HK-2 (cell line): ENCODE measurements at regions not wholly inside any gene's neighbourhood (a gene's known extent, or its start where the extent isn't known, plus 50 kb on each side); places are given as distances from the start of the nearest gene placed in this dataset.

ENCODE experiments used
- DNase-seq: peaks from one replicate; pipeline ENCODE4 v3.0.0-alpha.2; 2018; ENCODE audit not compliant: unreplicated experiment

DNA sequence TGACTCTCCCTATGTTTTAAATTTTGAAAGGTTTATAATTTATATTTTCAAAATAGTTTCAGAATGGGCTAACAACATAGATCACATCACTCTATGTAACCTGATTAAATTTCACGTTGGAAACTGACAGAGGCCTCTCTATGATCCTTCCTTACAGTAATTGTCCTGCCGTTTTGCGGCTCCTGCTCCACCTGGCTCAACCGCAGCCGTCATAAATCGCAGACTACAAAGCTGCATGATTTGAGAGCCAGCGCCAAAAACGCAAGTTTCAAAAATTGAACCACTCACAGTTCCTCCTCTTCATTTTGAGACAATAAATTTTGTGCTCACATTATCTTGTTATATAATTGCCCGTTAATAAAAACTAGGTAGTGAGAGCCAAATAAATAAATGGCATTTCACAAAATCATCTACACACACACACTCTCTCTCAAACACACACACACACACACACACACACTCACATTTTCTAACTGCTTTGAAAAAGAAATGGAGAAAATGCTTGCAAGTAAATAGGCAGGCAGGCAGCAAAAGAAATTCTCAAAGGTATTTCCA, 263.1 kb upstream of the PSMD7 start:
- no peak for DNase-seq

DNA sequence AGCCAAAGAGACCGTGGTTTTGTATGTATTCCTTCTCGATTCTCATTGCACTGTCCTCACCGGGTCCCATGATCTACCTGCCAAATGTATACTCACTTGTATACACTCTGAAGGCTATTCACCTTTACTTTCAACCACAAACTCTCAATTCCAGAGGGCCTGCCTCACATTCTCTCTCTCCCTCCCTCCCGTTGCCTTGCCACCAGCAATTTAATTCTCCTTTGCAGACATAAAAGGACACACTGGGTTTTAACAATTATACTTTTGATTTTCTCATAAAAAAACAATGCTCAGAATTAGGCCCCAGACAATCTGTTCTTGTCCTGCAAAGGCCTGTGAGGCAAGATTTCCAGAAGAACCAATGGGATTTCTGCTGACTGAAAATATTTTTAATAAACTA, 265.1 kb upstream of the PSMD7 start:
- DNase-seq: no peak

DNA sequence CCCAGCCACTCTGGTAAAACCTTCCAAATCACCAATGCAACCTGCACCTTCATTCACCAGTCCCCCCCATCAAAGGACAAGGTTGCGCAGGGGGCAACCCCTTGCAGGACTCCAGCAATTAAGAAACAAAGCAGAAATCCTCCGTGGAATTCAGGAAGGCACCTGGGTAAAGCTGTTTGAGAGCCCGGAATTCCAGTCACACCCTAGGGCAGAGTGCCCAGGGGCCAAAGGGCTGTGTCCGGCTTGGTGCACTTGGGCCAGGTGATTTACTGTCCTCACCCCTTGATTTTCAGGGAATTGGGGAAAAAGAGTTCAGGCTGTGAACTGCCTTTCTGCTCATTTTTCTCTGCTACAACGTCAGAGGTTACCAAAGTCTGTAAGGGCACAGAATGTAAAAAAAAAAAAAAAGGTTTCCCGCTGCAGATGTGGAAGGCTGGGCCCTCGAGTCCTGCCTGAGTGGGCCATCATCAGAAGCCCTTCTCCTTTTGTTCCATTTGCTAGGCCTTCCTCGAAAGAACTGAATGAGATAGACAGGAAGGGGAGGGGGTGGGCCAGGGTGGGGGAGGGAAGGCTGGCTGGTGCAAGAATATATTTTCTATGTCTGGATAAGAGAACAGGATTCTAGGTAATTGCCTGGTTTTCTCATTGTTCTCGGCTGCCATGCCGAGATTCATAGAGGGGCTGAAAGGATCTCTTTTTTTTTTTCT, 266.5 kb upstream of the PSMD7 start:
- no peak for DNase-seq

DNA sequence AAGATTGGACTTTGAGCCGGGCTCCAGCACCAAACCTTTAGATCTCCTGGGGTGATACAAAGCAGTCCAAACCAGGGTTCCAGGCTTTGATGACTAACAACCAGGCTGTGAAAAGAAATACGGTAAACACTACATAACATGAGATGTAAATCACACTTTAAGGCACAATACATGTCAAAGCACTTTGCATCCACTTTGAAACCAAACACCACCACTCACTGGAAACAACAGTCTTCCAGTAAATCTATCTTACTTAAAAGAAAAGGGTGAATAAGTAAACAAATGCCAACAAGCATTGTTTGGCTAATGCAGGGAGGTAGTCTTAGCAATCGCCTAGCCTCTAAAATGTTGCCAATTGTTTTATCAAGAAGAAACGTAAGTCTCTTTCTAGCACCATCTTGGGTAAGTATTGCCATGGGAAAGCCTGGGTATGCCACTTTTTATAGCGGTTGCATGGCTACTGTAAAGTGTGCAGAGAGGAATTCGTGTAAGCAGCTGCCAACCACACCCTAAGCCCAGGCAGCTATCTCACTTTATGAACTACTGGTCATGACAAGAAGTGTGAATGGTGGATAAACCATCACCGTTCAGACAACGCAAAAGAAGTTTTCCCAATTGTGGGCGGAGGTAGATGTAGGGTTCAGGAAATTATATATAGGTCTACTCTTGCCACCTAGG, 267.4 kb upstream of the PSMD7 start:
- DNase-seq: no peak

DNA sequence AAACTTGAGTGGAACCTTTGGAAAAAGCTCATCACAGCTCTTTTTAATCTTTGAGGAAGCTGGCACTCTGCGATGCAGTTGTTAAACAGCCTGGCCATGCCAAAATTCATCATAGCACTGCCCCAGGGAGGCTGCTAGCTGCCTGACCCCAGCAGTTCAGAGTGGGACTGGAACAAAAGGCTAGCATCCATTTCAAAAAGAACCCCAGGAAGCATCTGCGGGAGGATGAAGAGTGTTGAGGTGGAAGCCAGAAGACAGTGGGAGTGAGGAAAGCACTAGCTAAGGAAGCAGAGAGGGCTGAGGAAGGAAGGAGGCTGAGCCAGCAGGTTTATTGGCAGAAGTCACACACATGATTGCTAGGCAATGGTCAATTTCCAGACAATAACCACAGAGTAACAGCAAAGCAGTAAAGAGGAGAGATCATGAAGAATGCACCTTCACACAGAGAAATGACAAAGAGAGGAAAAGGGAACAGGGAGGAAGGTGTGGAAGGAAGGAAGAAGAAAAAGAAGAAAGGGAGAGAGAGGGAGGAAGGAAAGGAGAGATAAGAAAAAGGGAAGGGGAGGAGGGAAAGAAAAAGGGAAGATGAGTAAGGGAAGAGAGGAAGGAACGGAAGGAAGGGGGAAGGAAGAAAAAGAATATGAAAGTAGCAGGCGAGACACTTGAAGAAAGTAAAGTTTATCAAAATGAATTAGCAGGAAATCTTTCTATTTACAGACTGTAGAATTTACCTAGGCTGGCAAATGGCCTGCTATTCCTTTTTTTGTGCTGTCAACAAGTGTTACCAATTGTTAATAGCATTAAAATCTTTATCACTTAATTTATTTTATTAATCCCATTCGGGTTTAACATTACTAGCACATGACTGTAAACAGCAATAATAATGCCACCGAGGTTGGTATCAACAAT, 270.0 kb upstream of the PSMD7 start:
- DNase-seq: no peak

DNA sequence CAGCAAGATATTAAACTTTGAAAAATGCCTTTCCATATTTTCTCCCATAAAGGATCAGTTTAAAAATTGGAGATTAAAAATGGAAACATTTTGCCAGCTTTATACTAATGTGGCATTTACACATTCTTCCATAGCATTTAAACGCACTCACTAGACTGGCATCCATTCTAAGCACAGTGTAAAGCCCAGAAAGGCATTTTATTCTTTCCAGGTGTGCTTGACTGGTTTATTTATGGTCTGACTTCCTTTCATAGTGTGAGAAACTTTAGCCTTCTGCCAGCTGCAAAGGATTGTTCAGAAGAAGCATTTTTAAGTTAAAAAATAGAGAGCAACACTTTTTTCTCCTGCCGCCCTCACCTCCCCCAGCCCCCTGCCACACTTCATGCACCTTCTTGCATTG, 271.7 kb upstream of the PSMD7 start:
- no peak for DNase-seq

DNA sequence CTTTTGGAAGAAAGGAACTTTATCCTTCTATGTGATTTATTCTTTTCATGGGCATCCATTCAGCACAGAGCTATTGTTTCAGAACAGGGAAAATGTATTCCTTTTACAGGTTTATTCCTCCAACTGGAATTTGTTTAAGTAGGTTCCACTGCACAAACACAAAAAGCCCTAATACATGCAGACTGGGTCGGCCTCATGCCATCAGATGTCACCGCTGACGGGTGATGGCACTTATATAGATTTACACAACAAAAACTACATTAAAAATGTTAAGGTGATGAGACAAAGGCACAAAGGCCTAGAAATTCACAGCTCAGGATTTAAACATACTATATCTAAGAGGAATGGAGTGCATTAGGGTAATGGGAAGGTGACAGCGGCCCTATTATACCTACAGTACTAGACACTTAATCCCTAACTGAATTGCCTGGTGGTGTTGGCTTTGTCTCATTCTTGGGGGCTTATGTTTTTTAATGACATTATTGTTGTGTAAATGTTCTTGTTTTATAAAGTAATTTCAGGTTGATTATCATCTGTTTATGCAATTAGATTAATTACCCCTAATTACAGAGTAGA, 276.4 kb upstream of the PSMD7 start:
- DNase-seq: no peak

DNA sequence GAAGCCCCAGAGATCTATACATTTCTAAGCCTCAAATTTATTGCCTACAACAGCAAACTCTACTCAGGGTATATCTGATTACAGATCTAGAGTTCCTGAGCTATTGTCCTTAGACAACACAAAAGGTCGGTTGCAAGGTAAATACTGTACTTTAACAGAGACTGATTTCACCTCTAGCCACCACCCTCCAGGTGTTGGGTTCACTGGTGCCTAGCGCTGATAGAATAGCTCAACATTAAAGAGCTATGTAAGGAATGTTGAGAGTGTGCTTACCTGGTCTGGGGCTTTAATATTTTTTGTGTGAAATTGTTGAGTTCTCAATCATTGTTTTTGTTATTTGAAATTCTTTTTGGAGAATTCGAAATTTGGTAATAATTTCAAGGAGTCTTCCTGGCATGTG, 277.0 kb upstream of the PSMD7 start:
- DNase-seq: no peak

DNA sequence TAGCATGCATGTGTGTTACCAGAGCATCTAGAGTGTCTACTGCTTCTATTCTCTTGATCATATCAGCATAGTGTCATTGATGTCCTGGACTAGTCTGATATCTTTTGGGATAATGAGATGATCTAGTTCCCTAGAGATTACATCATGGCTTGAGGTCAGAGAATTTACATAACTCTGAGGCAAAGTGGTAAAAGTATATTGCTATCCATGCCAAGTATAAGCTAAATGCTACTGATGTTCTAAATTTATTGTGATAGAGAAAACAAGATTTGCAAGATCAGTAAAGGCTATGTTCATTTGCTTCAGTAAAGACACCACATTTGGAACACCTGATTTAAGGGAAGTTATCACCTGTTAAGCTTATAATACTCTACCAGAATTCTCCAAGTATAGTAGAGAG, 280.7 kb upstream of the PSMD7 start:
- DNase-seq: no peak

DNA sequence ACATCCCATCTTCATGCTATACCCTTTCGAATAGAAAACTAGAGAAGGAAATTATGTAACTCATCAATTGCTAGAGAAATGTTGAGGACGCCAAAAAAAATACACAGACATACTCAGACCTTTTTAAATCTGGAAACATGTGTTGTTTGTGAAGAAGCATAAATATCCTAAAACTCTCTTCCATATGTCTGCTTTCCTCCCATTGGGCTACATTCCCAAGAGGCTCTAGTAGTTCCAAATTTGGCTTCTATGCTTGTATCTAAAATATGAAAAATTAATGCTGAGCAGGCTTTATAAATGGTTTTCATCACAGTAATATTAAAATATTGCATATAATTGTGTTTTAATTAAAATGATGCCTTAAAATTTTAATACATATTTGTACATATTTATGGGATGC, 297.9 kb upstream of the PSMD7 start:
- no peak for DNase-seq

DNA sequence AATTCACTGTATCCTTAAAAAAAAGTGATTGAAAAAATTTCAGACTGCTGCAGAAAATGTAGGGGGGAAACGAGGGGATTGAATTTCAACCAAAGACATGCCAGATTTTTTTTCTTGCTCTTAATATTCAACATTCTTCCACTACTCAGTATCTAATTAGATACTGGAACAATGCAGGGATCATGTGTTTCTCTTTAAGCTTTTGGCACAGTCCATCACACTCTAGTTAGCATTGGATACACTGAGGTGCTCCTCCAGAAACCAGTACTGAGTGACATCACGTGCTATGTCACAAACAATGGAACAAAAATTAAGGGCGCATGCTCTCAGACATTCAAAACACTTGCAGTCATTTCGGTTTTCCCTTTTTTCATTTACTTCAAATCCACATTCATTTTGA, 298.6 kb upstream of the PSMD7 start:
- DNase-seq: no peak

DNA sequence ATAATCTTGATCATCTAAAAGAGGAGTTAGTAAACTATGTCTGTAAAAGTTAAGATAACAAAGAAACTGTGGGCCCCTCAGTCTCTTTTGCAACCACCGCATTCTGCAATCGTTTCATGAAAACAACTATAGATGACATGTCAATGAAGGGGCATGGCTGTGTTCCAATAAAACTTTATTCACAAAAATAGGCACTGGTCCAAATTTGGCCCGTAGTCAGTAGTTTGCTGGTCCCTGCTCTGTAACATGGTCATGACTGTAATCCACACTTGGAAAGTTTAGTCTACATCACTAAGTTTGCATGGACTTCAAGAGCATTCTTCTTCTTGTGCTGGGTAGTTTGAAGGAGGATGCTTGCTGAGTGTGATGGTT, 299.3 kb upstream of the PSMD7 start:
- no peak for DNase-seq

DNA sequence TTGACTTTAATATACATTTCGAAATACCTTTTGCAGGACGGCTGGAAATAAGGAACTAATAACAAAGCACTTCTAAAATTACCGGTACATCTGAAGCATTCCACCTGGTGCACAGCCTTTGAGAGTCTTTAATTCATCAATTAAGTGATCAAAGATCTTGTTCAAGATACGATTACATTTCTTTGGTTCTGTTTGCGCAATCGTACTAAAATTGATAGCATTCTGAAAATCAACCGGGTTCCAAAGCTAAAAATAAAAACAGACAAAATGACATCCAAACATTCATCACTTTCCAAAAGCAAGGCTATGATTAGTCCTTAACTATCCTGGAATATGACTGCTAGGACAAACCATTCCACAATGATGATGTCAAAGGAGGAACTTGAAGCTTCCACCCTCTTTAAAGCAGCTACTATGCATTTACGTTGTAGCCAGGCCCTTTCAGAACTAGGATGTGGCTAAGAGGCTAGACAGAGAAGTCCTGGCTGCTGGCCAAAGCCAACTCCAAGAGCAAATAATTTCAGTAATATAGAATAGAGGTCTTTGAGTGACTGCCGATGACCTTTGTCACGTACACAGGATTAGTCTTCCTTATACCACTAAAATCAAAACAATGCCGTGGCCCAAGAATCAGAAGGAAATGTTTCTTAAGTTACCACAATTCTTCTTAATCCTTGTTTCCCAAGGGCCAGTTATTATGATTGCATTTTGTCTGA, 299.8 kb upstream of the PSMD7 start:
- no peak for DNase-seq

DNA sequence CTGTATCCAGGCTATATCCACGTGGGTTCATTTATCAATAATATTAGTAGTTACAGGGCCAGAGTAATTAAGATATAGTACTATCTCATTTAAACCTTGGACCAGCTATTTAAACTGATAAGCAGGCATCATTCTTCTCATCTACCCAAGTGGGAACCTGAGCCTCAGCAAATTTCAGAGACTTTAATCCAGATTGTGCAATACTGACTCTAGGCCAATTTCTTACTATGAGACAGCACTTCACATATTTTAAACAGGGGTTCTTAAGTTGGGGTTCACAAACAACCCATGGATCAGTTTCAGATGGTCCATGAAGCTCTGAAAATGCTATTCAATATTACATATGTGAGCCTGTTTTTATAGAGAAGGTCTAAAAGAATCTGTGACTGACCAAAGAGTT, 302.7 kb upstream of the PSMD7 start:
- no peak for DNase-seq

DNA sequence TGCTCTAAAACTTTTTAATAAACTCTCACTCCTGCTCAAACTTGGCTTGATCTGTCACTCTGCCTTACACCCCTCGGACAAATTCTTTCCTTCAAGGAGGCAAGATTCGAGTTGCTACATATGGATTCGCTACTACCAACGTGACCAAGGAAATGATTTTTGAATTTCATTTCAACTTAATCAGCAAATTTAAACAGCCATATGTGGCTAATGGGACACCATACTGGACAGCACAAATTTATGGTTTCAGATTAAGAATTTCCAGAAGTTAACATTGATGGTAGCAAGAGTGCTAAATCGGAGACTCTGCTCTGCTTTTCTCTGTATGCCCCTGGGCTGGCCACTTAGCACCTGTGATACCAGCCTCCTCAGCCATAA, 318.2 kb upstream of the PSMD7 start:
- no peak for DNase-seq

DNA sequence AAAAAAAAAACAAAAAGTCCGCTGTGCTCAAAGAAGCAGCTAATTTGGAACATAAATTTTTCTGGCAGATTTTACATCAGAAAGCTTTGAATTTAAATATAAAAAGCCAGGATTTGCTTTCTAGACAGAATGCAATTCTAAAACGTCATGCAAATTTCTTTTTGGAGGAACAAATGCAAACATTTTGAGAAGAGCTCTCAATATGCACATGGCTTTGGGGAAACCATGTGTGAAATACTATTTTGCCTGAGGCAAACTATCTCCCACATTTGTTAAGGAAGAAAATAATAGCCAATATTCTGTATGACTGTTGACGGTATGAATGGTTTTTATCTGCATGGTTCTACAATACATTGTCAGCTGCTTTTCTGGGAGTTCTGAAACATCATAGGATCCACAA, 320.0 kb upstream of the PSMD7 start:
- DNase-seq: no peak

DNA sequence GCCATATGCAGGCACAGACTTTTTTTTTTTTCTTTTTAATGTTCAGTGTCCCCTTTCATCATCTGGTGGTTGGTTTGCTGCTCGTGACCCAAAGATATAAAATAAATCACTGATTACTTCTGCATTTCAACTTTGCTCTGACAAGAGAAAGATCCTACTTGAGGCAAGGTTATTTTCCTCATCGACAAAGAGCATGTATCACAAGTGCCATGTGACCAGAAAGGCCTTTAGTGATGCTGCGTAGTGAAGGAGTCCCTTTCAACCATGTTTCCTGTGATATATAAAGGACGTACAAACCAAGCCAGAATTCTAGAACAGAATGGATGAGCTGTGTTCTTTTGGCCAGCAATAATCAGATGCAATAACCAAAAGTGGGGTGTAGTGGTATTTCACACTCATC, 323.4 kb upstream of the PSMD7 start:
- DNase-seq: no peak

DNA sequence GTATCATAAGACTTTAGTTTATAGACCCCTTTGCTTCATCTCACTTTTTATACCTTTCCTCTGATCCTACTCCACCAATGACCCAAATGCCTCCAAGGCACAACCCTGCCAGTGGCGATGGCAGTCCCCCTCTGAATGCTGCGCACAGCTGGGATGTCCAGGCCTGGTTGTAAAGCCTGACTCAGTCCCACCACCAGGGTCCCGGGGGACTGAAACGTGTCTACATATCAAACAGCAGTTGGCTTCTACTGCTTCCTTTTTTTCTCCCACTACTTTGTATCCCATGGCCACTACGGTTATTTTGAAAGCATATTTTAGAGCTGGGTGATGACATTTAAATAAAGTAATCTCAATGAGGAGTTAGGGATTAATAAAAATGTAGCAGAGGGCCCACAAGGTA, 329.8 kb upstream of the PSMD7 start:
- DNase-seq: no peak

DNA sequence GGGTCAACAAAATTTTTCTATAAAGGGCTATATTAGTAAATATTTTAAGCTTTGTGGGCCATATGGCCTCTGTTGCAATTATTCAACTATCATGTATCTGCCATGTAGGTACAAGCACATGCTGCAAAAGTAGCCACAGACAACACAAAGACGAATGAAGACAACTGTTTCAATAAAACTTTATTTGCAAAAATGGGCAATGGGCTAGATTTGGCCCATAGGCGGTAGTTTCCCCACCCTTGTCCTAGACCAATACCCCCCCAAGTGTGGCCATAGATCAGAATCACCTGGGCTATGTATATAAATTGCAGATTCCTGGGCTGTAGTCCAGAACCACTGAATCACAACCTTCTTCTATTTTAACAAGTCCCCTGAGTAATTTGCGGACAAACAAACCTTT, 331.0 kb upstream of the PSMD7 start:
- DNase-seq: no peak

DNA sequence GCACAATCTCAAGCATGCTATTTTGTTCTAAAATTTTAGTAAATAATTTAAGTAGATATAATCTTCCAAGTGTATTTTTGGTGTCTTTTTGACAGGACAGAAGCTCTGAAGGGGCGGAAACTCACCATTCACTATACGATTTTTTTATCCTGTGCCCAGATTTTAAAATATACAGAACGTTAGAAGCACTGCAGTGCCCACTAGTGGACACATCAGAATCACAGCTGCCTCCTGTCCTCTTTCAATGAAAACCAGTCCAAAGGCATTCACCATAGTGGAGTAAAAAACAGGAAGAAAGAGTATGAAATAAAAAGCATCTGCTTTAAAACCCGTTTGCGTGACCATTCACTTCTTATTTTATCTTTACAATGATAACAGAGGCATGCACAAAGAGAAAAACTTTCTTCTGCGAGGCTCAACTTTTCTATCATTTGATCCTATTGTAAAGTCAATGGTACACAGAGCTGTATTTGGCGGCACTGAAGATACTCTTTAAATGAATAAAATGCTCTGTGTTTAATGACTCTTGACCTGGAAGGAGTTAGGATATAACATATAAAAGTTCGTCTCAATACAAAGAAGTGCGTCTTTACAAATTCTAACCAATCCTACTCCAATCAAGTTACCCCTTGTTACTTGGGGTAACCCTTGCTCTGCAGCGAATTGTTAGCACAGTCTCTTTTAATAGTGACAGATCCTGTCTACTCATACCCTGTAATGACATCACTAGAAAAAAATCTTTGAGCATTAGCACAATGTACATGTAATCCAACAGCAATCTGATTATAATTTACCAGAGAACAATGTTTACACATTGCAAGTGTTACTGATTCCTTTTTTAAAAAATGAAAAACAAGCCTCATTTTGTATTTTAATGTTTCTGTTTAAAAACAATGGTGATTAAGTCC, 339.8 kb upstream of the PSMD7 start:
- DNase-seq: peak; percentile 19

DNA sequence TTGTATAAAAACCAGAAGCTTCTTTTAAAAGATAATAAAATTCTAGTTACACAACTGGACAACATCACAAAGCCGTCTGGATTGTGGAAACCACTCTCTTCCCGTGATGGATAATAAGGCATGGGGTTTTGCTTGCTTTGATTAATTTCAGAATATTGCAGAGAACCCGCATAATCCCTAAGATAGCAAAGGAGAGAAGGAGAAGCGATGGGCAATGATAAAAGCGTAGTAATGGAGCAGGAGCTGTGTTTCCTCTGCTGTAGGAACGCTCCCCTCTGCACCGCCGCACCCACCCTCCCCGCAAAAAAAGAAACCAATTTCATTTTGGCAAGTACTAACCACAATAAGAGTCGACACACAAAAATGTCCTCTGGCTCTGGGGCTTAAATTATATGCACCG, 340.9 kb upstream of the PSMD7 start:
- DNase-seq: no peak
